MM.1S (cell line): ENCODE measurements at regions not wholly inside any gene's neighbourhood (a gene's known extent, or its start where the extent isn't known, plus 50 kb on each side); places are given as distances from the start of the nearest gene placed in this dataset.

Experiments used
- CTCF ChIP-seq: fragments of 300-600 bp; sonication (generic); IDR thresholded peaks from 2 replicates; pipeline ENCODE4 v1.5.1; 2016; ENCODE audit warnings: antibody characterized with exemption, low read length, mixed read lengths
- EZH2 ChIP-seq: fragments of 300-600 bp; sonication (generic); optimal IDR thresholded peaks from 2 replicates; pipeline ENCODE3; 2017; ENCODE audit warnings: low read depth, mild to moderate bottlenecking, antibody characterized with exemption, low read length, mixed read lengths
- EZH2phosphoT487 ChIP-seq: fragments of 300-600 bp; sonication (generic); IDR thresholded peaks from 2 replicates; pipeline ENCODE4 v1.6.1; 2018; ENCODE audit warnings: antibody characterized with exemption, low read length

- TF ChIP-seq CTCF, result no peak
- no peak for TF ChIP-seq EZH2
- no peak for TF ChIP-seq EZH2phosphoT487
These were observed 182.2 kb upstream of the DMRT1 start for GRCh38 chr9:659286-659685.
